Gastrocnemius medialis (tissue), 4 donors: ENCODE measurements at regions not wholly inside any gene's neighbourhood (a gene's known extent, or its start where the extent isn't known, plus 50 kb on each side); places are given as distances from the start of the nearest gene placed in this dataset.

Experiments used
- ATAC-seq, 2 donors: fragments of 150-250 bp; one replicate each; pipeline ENCODE4 v1.9.1; 2016
- DNase-seq, 2 donors: peaks; one replicate each; pipeline ENCODE4 v3.0.0-alpha.2; 2019
- H3K27ac ChIP-seq, 4 donors: fragments of 200-600 bp; sonication (generic); 1 replicate in 1 of 4; 2 replicates in 3 of 4; pipeline ENCODE4 v1.5.1; 2016 to 2018; ENCODE audit warnings: mild to moderate bottlenecking in 2 of 4, moderate library complexity in 1 of 4
- H3K27me3 ChIP-seq, 3 donors: fragments of 200-600 bp; sonication (generic) in 2 of 3; 1 replicate in 1 of 3; 2 replicates in 2 of 3; pipeline versions ENCODE4 v1.5.1 to v1.6.0; 2016 to 2019; ENCODE audit warnings: mild to moderate bottlenecking in 1 of 3, moderate library complexity in 1 of 3
- H3K36me3 ChIP-seq, 2 donors: fragments of 200-600 bp; sonication (generic) in 1 of 2; one replicate each; pipeline ENCODE4 v1.5.1; 2017 to 2018
- H3K4me1 ChIP-seq, 2 donors: fragments of 200-600 bp; sonication (generic) in 1 of 2; one replicate each; pipeline ENCODE4 v1.5.1; 2016 to 2017; ENCODE audit warnings: mild to moderate bottlenecking in 2 of 2
- H3K4me3 ChIP-seq, 4 donors: fragments of 200-600 bp; sonication (generic) in 3 of 4; 1 replicate in 1 of 4; 2 replicates in 3 of 4; pipeline ENCODE4 v1.5.1; 2016 to 2019; ENCODE audit warnings: mild to moderate bottlenecking in 2 of 4
- H3K9me3 ChIP-seq, 3 donors: fragments of 200-600 bp; sonication (generic) in 2 of 3; 1 replicate in 1 of 3; 2 replicates in 2 of 3; pipeline ENCODE4 v1.5.1; 2016 to 2019
- CTCF ChIP-seq, 5 experiments: fragments of 450-650 bp in 3 of 5; fragments of 200-600 bp in 2 of 5; sonication (generic) in 2 of 5; IDR thresholded peaks in 4 of 5; conservative IDR thresholded peaks in 1 of 5; 1 replicate in 4 of 5; 2 replicates in 1 of 5; pipeline ENCODE4 v1.5.1; 2016 to 2019; ENCODE audit warnings: antibody characterized with exemption in 5 of 5, mild to moderate bottlenecking in 3 of 5, moderate library complexity in 3 of 5
- POLR2A ChIP-seq, 2 donors: fragments of 450-650 bp; IDR thresholded peaks; one replicate each; pipeline ENCODE4 v1.6.1; 2017; ENCODE audit warnings: antibody characterized with exemption in 2 of 2, mild to moderate bottlenecking in 2 of 2, moderate library complexity in 2 of 2
- in situ Hi-C, 4 donors: fragments of 200-750 bp; cut with MboI; loops; one replicate each; pipeline versions ENCODE4 v1.15.0 to v1.8.0; 2017; ENCODE audit warnings: low sequenced_read_pairs in 4 of 4
- intact Hi-C: fragments of 100-400 bp; cut with DNase I; formaldehyde crosslinking; loops from one replicate; pipeline ENCODE4 v1.15.1; 2023; ENCODE audit warnings: low total_unique reads

- Histone ChIP-seq H3K27me3 (no peaks in the 10 kb centered on the region), H3K4me1 (no peaks in the 10 kb centered on the region), H3K4me3 (no peak overlapping the region), H3K9me3 (no peaks in the 10 kb centered on the region), H3K27ac (no peak overlapping the region), H3K36me3 (no peaks in the 10 kb centered on the region)
- TF ChIP-seq CTCF (IDR thresholded peaks at IDR 0.05 in 4 of 5, conservative IDR thresholded peaks at IDR 0.05 in 1 of 5) (no peak), POLR2A (IDR thresholded peaks at IDR 0.05) (no peak)
- in situ Hi-C loops, result no loop called here
- intact Hi-C loops, result no loop called here
- ATAC-seq, result no peak
- DNase-seq, result no peak
Observed at GRCh38 chr1:118487091-118487490, 302.1 kb upstream of the SPAG17 start.

GRCh38 chr1:118486199-118486598 lies 301.2 kb upstream of the SPAG17 start:
- H3K4me3 ChIP-seq, result no peak overlapping the region
- H3K9me3 ChIP-seq, result no peaks in the 10 kb centered on the region
- no peaks in the 10 kb centered on the region for H3K27me3 ChIP-seq
- H3K4me1 ChIP-seq, result no peaks in the 10 kb centered on the region
- no peak for DNase-seq
- intact Hi-C loops, result no loop called here
- no peaks in the 10 kb centered on the region for H3K36me3 ChIP-seq
- no peak overlapping the region for H3K27ac ChIP-seq
- in situ Hi-C loops, result no loop called here
- TF ChIP-seq CTCF (IDR thresholded peaks at IDR 0.05 in 4 of 5, conservative IDR thresholded peaks at IDR 0.05 in 1 of 5) (no peak), POLR2A (IDR thresholded peaks at IDR 0.05) (no peak)
- ATAC-seq, result no peak

DNA sequence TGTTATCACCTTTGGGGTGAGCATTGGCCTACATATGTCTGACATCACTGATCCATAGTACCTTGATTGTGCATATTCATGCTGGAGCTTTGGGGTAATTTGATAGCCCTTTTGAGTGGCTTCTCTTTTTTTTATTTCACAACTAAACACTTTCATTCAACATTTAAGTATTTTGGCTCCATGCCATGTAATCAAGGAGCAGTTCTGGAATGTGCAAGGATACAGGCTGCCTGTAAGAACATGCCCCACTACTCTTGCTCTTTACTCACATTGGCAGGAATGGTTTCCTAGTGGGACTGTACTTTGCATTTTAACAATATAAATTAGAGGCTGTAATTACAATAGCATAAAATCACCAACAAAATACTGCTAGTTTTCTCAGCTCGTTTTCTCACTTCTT lies 300.7 kb upstream of the SPAG17 start:
- in situ Hi-C loops (no loop called here), intact Hi-C loops (no loop called here)
- H3K9me3 ChIP-seq, result no peaks in the 10 kb centered on the region
- TF ChIP-seq CTCF (IDR thresholded peaks at IDR 0.05 in 4 of 5, conservative IDR thresholded peaks at IDR 0.05 in 1 of 5), result no peak
- no peak for TF ChIP-seq POLR2A (IDR thresholded peaks at IDR 0.05)
- no peak overlapping the region for H3K4me3 ChIP-seq
- H3K4me1 ChIP-seq, result no peaks in the 10 kb centered on the region
- ATAC-seq (no peak), DNase-seq (no peak)
- no peaks in the 10 kb centered on the region for H3K36me3 ChIP-seq
- H3K27me3 ChIP-seq, result no peaks in the 10 kb centered on the region
- H3K27ac ChIP-seq, result no peak overlapping the region

DNA sequence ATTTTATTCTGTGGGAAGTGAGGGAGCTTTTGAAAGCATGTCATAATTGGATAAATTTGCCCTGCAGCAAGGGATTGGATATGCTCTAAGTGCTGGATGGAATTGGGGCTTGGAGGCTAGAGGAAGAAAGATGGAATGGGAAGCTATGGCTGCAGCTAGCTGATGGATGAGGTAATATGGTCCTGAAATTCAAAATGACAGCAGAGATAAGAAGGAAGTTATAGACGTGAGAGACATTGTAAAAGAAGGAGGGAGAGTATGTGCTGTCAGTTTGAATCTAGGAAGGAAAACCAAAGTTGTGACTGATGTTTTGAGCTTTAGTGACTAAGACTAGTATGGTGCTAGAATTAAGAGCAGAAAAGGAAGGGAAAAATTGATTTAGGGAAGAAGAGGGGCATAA lies 299.9 kb upstream of the SPAG17 start:
- Histone ChIP-seq H3K27me3 (no peaks in the 10 kb centered on the region), H3K4me1 (no peaks in the 10 kb centered on the region), H3K27ac (no peak overlapping the region), H3K9me3 (no peaks in the 10 kb centered on the region), H3K36me3 (no peaks in the 10 kb centered on the region), H3K4me3 (no peak overlapping the region)
- TF ChIP-seq CTCF (IDR thresholded peaks at IDR 0.05 in 4 of 5, conservative IDR thresholded peaks at IDR 0.05 in 1 of 5), result no peak
- TF ChIP-seq POLR2A (IDR thresholded peaks at IDR 0.05), result no peak
- DNase-seq (no peak), ATAC-seq (no peak)
- intact Hi-C loops (no loop called here), in situ Hi-C loops (no loop called here)

DNA sequence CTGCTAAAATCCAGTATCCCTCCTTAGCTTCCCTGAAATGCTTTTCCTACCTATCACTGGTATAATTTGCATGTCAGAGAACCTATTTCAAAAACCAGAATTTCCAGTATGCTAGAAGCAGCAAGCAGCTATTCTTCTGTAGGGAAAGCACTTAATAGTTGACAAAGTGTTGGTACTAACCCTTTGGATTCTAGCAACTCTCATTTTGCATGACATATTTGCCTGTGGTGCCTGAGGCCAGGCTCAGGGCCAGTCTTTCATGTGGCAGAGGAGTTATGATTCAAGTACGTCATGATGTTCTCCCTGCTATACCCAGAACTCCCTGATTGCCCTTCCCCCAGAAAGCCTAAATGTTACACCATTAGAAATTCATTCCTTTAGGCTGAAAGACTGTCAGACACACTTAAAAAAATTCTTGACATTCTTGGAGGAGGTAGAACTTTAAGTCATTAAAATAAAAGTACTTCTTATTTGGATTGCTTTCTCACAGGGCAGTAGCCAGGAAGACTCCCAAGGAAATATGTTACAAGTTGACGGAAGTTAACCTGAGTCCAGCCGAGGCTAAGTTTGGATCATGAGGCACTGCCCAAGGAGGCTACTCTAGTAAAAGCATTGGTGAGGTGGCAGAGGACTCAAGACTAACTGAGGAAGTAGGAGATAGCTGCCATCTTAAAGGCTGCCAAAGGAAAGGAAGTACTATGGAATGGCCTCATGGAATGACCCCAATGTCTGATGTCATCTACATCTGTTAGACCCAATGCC lies 298.4 kb upstream of the SPAG17 start:
- Histone ChIP-seq H3K36me3 (no peaks in the 10 kb centered on the region), H3K4me3 (no peak overlapping the region), H3K4me1 (no peaks in the 10 kb centered on the region), H3K27ac (no peak overlapping the region), H3K27me3 (no peaks in the 10 kb centered on the region), H3K9me3 (no peaks in the 10 kb centered on the region)
- TF ChIP-seq POLR2A (IDR thresholded peaks at IDR 0.05), result no peak
- TF ChIP-seq CTCF (IDR thresholded peaks at IDR 0.05 in 4 of 5, conservative IDR thresholded peaks at IDR 0.05 in 1 of 5), result no peak
- DNase-seq (no peak), ATAC-seq (no peak)
- intact Hi-C loops (no loop called here), in situ Hi-C loops (no loop called here)
